Stomach smooth muscle (tissue), 2 donors: ENCODE measurements at regions not wholly inside any gene's neighbourhood (a gene's known extent, or its start where the extent isn't known, plus 50 kb on each side); places are given as distances from the start of the nearest gene placed in this dataset.

ENCODE experiments used
- H3K27ac ChIP-seq: one replicate; pipeline ENCODE4 v1.7.0; 2013; ENCODE audit warnings: mild to moderate bottlenecking, low read length, inconsistent platforms
- H3K27me3 ChIP-seq, 2 donors: one replicate each; pipeline ENCODE4 v1.7.0; 2013; ENCODE audit warnings: low read length in 2 of 2; ENCODE audit not compliant: insufficient read depth in 2 of 2, control insufficient read depth in 1 of 2
- H3K36me3 ChIP-seq, 2 donors: one replicate each; pipeline ENCODE4 v1.7.0; 2013; ENCODE audit warnings: low read length in 2 of 2; ENCODE audit not compliant: control insufficient read depth in 2 of 2, insufficient read depth in 2 of 2
- H3K4me1 ChIP-seq: one replicate; pipeline ENCODE4 v1.7.0; 2013; ENCODE audit warnings: low read length; ENCODE audit not compliant: control insufficient read depth, insufficient read depth
- H3K4me3 ChIP-seq, 2 donors: one replicate each; pipeline ENCODE4 v1.7.0; 2013; ENCODE audit warnings: low read length in 2 of 2
- H3K9ac ChIP-seq, 2 donors: one replicate each; pipeline ENCODE4 v1.7.0; 2013; ENCODE audit warnings: low read length in 2 of 2, mild to moderate bottlenecking in 1 of 2
- H3K9me3 ChIP-seq, 2 donors: one replicate each; pipeline ENCODE4 v1.7.0; 2013; ENCODE audit warnings: low read length in 2 of 2; ENCODE audit not compliant: control insufficient read depth in 2 of 2
- donor health status: healthy.
- donor health status: Pancreatic carcinoma.

DNA sequence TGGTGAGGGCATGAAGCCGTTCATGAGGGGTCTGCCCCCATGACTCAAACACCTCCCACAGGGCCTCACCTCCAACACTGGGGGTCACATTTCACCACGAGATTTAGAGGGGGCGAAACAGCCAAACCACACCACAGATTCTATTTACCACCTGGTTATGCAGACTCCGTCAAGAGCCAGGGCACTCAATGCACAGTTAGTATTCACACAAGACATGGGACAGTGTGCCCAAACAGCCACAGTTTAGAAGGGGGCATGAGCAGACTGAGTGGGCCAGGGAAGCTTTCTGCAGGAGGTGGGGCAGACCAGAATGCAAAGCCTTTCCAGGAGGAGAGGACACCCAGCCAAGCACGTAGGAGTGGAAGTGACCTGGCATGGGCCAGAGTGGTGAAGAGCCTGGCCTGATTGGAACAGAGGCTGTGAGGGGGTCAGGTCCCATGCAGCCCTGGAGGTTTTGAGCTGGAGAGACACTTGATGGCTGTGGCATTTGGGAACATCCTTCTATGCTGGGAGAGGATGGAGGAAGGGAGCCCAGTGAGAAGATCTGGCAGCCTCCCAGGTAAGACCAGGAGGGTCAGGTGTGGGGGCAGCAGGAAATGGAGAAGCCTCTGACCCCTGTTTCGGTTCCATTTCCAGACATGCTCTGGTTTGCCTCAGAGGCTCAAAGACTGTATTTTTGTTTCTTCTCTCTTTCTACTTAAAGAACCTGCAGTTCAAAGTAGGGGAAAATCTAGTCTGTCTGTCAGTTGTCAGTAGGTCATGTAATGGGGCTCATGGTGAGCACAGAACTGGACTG is 199.1 kb upstream of the NCAM1 start:
- H3K9ac ChIP-seq = no peak overlapping the region
- no peak overlapping the region for H3K4me3 ChIP-seq
- H3K27me3 ChIP-seq = no peaks in the 10 kb centered on the region
- no peaks in the 10 kb centered on the region for H3K36me3 ChIP-seq
- no peaks in the 10 kb centered on the region for H3K9me3 ChIP-seq
- no peak overlapping the region for H3K27ac ChIP-seq
- H3K4me1 ChIP-seq = peaks cover 11% of the 10 kb centered on the region

DNA sequence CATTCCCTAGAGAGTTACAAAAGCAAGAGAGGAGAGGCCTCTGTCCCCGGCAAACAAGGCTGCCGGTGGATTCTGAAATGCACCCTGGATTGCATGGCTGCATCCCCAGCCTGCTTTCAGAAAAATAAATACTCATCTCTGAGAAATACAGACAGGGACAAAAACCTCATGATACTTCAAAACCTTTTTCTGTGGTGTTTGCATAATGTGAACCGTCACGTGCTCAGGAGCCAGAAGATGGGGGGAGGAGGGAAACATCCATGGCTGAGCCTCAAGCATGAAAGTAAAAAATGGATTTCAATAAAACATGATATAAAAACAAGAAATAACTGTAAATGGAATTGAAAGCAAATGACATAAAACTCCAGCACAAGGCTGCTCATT is 198.5 kb upstream of the NCAM1 start:
- H3K9me3 ChIP-seq = no peaks in the 10 kb centered on the region
- H3K9ac ChIP-seq = no peak overlapping the region
- no peak overlapping the region for H3K27ac ChIP-seq

DNA sequence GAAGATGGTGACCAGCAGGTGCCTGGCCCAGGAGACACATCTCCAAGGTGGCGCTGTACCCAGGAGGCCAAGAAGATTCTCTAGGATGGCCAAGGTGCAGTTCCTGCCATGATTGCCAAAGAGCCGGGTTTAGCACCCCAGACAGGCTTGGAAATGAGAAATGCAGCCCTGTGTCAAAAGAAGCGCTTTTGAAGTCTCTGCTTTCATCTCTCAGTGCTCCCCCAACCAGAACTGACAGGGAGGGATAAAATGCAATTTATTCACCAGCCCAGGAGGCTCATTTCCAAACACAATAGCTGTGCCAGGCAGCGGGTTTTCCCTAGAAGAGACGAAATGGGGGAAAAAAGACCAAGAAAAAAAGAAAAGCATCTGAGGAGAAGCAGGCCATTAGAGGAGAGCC is 195.9 kb upstream of the NCAM1 start:
- Histone ChIP-seq H3K4me3 (no peak overlapping the region), H3K36me3 (no peaks in the 10 kb centered on the region), H3K27me3 (no peaks in the 10 kb centered on the region), H3K4me1 (peaks cover 5% of the 10 kb centered on the region), H3K9me3 (no peaks in the 10 kb centered on the region), H3K9ac (no peak overlapping the region), H3K27ac (no peak overlapping the region)

More for the DNA sequence above, 198.5 kb upstream of the NCAM1 start:
- Histone ChIP-seq H3K36me3 (no peaks in the 10 kb centered on the region), H3K4me1 (peaks cover 7% of the 10 kb centered on the region), H3K4me3 (no peak overlapping the region), H3K27me3 (no peaks in the 10 kb centered on the region)

DNA sequence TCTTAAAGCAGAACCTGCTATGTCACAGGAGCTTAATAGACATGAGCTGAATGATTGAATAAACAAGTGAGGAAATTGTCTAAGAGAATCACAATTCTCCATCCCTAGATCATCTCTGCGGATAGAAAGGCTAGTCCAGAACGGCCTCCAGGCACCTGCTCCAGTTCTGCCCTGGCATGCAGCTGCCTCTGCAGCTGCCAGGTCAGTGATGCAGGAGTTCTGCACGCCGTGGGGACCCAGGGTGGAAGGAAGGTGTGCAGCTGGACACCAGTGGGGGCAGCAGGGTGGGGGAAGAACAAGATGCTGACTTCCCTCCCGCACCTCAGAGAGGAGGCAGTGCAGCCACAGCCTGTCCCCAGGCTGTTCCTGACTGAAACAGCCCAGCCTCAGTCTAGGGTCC is 192.1 kb upstream of the NCAM1 start:
- no peaks in the 10 kb centered on the region for H3K36me3 ChIP-seq
- peaks cover 3% of the 10 kb centered on the region for H3K4me1 ChIP-seq
- no peak overlapping the region for H3K4me3 ChIP-seq
- H3K9me3 ChIP-seq = no peaks in the 10 kb centered on the region
- H3K9ac ChIP-seq = no peak overlapping the region
- H3K27ac ChIP-seq = no peak overlapping the region
- H3K27me3 ChIP-seq = no peaks in the 10 kb centered on the region

DNA sequence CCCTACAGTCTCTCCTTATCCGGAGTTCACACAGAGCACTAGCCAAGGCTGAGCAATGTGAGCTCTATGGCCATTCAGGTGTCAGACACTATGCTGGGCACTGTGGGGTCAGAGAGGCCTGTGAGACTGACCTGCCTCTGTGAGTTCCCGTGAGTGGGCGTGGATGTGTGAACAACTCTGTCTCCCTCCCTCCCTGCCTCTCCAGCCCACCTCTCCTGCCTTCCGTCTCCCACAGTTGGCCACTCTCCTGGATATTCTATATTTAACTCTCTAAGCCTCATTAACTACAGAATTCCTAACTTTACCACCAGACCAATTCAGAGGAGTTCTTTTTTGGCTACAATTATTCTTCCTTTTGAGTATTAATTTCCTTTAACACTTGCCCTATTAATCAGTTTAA is 191.6 kb upstream of the NCAM1 start:
- Histone ChIP-seq H3K36me3 (no peaks in the 10 kb centered on the region), H3K4me3 (no peak overlapping the region), H3K27ac (no peak overlapping the region), H3K9me3 (no peaks in the 10 kb centered on the region), H3K4me1 (peaks cover 3% of the 10 kb centered on the region), H3K9ac (no peak overlapping the region), H3K27me3 (no peaks in the 10 kb centered on the region)

DNA sequence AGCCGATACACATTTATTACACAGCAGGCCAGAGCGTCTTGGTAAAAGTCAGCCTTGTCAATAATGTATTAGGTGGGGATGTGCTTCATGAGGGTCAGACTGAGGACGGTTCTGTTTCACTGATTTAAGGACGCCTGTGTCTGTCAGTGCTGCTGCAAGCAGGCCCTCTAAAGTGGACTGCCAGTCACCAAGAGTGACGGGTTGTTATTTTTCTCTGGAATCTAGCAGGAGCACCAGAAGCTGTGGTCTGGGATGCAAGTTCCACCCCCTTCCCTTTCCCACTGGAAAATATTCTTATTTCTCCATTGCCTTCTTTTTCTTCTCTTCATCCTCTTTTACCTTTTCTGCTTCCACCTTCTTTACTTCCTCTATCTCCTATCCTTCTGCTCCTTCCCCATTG is 191.2 kb upstream of the NCAM1 start:
- H3K27ac ChIP-seq = no peak overlapping the region

DNA sequence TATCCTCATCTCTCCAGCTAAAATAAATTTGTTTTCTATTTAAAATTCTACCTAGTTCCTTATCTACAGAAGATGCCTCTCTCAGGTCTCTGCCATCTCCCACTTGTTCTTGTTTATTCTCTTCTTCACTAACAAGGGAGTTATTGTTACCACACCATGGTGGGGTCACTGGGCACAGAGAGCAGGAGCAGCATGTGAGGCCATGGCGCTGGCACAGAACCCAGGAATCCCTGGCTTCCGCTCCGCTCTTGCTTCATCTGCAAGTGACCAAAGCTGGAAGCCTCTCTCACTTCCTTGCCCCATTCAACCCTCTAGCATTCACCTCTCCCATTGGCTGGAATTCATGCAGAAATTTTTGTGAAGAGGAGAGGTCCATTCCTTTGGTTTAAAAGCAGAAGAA is 190.7 kb upstream of the NCAM1 start:
- Histone ChIP-seq H3K4me3 (no peak overlapping the region), H3K27ac (no peak overlapping the region), H3K9ac (no peak overlapping the region), H3K36me3 (no peaks in the 10 kb centered on the region), H3K4me1 (peaks cover 3% of the 10 kb centered on the region), H3K9me3 (no peaks in the 10 kb centered on the region), H3K27me3 (no peaks in the 10 kb centered on the region)

More for the DNA sequence above, 191.2 kb upstream of the NCAM1 start:
- Histone ChIP-seq H3K4me3 (no peak overlapping the region), H3K27me3 (no peaks in the 10 kb centered on the region), H3K36me3 (no peaks in the 10 kb centered on the region), H3K4me1 (peaks cover 3% of the 10 kb centered on the region), H3K9ac (no peak overlapping the region), H3K9me3 (no peaks in the 10 kb centered on the region)

DNA sequence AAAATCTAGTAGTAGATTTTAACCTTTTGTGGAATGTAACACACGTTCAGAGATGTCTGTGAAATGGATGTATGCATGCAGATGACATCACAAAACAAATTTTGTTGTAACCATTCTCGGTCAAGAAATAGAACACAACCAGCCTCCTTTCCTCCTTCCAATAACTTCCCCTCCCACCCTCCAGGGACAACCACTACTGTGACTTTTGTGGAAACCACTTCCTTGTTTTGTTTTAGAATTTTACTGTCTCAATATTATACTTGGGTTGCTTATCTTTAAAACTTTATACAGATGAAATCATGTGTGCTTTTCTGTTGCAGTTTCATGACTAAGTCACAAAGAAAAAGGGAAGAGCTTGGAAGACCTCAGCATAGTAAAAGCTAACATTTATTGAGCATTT is 189.4 kb upstream of the NCAM1 start:
- H3K27me3 ChIP-seq = no peaks in the 10 kb centered on the region
- H3K4me3 ChIP-seq = no peak overlapping the region
- no peak overlapping the region for H3K9ac ChIP-seq
- H3K36me3 ChIP-seq = no peaks in the 10 kb centered on the region
- no peaks in the 10 kb centered on the region for H3K9me3 ChIP-seq
- no peak overlapping the region for H3K27ac ChIP-seq
- H3K4me1 ChIP-seq = peaks cover 4% of the 10 kb centered on the region

DNA sequence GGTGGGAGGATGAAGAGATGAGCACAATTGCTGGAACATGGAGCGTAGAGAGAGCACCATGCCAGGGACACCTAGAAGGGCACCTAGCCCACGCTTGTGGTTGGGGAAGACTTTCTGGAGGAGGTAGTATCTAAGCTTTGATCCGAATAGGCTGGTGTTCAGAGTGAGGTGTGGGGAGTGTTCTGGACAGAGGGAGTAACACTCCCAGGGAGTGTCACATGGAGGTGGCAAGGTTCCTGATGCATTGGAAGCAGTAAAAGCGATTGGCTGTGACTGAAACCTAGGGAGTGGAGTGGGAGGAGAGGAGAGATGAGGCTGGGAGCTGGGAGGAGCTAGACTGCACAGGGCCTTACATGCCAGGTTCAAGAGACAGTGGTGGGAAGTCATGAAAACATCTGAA is 188.0 kb upstream of the NCAM1 start:
- Histone ChIP-seq H3K27me3 (no peaks in the 10 kb centered on the region), H3K4me1 (peaks cover 9% of the 10 kb centered on the region), H3K9ac (no peak overlapping the region), H3K9me3 (no peaks in the 10 kb centered on the region), H3K36me3 (no peaks in the 10 kb centered on the region), H3K4me3 (no peak overlapping the region), H3K27ac (no peak overlapping the region)

DNA sequence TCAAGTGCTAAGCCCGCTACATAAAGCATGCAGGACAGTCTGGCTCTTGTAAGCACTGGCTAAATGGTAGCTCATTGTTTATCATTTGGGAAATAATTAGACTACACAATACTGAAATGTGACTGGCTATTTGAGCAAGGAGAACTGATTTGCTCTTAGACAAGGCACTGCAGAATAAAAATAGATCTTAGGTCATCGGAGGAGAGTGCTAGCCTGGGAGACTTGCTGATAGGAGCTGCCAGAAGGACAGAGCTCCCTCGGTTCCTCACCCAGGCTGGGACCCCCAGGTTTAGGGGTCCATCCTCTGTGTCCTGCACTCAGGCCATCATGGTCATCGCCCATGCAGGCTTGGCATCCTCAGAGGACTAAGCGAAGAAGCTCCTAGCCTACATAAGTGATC is 184.4 kb upstream of the NCAM1 start:
- Histone ChIP-seq H3K9me3 (no peaks in the 10 kb centered on the region), H3K36me3 (no peaks in the 10 kb centered on the region), H3K4me3 (no peak overlapping the region), H3K9ac (no peak overlapping the region), H3K27ac (no peak overlapping the region), H3K4me1 (peaks cover 7% of the 10 kb centered on the region), H3K27me3 (no peaks in the 10 kb centered on the region)

DNA sequence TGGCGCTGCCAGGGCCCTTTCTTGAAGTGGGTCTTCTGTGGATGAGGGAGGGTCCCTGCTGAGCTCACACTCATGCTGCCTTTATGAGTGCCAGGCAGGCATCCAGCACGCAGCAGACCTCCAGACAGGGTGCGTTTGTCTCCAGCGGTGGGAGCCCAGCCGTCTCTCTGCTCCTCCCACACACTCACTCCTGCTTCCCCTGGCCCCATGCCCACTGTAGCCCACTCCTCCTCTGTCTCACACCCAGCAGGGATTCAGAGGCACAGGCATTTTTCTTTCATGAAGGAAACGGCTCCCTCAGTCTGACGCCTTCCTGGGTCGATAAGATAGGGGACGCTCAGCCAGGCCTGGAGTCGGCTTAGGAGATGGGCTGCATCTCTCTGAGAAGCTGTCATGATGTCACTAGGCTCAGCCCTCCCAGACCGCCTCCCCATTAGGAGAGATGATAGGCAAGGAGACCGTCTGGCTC is 183.9 kb upstream of the NCAM1 start:
- peaks cover 7% of the 10 kb centered on the region for H3K4me1 ChIP-seq
- H3K9me3 ChIP-seq = no peaks in the 10 kb centered on the region
- H3K36me3 ChIP-seq = no peaks in the 10 kb centered on the region
- no peaks in the 10 kb centered on the region for H3K27me3 ChIP-seq
- H3K4me3 ChIP-seq = no peak overlapping the region
- H3K27ac ChIP-seq = no peak overlapping the region
- H3K9ac ChIP-seq = no peak overlapping the region
